GOT3 (cell line): ENCODE measurements at regions not wholly inside any gene's neighbourhood (a gene's known extent, or its start where the extent isn't known, plus 50 kb on each side); places are given as distances from the start of the nearest gene placed in this dataset.
"Not testable (repeated sequence)": the region's sequence is repeated elsewhere in the genome, so short reads cannot be mapped to it uniquely, and the experiment has no call there.

Source experiments
- DNase-seq: peaks from one replicate; lab custom pipeline; 2025; ENCODE audit warnings: mixed read lengths; lab: John Stamatoyannopoulos, UW

DNA sequence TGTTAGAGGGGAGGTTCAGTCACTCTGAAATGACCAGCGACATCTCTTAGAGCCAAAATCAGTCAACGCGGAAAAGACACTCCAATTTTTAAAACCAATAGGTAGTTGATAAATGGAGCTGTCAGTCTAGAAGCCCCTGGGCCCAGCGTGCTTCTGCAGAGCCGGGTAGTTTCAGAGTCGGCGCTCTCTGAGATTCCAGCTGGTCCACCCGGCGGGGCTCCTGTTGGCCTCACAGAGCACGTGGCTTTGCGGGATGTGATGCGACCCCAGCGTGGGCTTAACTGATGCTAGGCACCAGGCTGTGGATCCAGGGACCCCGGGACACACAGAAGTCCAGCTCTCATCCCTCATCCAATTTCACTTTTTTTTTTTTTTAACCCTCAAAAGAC is 245.9 kb downstream of the BCL2L11 start:
- DNase-seq, result not testable (repeated sequence)

DNA sequence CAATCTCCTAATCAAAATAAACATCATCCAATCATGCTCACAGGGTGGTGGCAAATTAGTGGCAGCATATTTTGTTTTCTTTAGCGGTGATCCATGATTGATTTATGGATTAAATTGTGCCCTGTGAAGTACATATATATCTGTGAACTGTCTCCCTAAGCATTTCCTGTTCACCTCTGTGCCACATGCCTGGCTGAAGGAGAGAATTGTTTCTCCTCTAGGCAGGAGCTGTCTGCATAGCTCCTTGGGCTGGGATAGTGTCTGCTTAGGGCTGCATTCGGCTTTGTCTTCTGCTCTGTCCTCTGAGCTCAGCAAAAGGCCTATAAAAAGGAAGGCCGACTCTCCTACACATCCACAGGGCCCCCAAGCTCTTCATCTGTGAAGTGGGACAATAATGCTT is 246.4 kb downstream of the BCL2L11 start:
- DNase-seq, result not testable (repeated sequence)

DNA sequence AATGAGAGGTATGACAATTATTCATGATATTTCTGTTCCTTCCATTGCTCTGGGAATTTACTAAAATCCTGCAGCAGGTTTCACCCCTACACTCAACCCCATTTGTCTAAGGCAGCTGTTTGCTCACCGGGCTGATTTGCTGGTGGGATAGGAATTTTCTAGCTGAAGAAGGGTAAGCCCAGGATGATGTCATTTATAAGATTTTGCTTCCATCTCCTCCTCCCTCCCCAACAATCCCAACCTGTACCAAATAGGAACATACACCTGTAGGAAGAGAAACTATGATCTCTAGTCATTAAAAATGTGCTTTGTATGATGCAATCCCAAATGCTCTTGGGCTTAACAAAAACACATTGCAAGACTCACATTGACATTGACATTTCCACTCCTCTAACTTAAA is 247.2 kb downstream of the BCL2L11 start:
- not testable (repeated sequence) for DNase-seq

DNA sequence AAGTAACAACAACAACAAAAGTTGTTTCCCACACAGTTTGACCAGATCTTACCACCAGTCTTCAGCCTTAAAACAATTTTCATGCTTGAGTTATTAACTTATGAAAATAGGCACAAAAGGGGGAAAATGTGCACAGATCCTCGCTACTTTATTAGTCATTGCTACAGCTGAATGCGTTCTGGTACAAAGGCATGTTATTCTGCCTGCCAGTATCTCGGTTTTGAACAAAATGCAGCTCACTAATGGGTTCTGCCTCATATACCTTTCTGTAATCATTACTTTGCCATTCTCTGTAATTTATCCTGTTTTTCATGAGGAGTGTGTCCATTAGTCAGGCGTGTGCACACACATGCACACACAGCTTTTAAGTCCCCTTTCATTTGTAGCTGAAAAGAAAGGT is 247.6 kb downstream of the BCL2L11 start:
- DNase-seq, result not testable (repeated sequence)

DNA sequence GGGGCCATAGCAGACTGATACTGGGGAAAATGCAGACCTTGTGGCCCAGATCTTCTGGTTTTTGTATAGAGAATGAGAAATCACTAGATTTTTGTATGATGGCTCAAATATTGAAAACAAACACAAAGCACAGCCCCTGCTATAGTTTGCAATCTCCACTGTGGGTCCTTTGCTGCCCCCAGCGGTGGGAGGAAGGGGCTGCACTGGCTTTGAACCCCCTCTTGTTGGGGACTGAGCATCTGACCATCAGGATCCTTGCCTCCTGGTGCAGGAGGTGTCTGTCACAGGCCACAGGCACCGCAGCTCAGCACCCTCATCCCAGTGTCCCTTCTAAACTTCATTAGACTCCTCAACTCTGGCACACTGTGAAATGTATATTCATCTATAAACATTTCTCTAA is 252.3 kb downstream of the BCL2L11 start:
- not testable (repeated sequence) for DNase-seq

DNA sequence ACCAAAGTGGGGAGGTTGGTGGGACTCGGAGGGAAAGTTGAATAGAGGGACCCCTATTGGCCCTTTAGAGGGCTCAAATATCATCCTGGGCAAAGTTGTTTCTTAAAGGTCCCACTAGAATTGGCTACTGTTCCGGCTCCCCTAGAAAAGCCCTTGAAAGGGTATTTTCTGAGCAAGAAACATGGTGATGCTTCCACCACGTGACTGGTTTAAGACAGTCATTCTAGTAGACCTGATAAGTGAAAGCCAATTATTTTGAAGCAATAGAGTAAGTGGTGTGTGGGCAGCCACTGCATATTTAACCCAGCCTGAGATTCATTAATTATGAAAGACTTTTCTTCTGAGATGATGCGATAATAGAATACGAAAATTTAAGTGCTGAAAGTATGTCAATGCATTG is 253.3 kb downstream of the BCL2L11 start:
- not testable (repeated sequence) for DNase-seq

DNA sequence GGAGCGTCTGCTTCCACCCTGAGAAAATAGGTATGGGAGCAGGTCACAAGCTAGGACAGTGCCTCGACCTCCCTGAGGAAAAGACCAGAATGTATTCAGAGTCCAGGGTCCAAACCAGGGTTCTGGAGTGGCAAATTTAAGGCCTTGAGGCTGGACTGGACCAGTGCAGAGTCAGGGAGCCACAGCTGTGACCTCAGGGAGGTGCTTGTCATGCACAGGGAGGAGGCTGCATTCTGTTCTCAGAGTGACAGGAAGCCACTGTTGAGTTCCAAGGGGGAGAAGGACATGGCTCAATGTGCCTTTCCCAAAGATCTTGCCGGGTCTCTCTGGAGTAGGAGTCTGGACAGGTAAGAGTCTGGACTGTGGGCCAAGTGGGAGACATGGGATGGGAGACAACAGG is 254.0 kb downstream of the BCL2L11 start:
- not testable (repeated sequence) for DNase-seq

DNA sequence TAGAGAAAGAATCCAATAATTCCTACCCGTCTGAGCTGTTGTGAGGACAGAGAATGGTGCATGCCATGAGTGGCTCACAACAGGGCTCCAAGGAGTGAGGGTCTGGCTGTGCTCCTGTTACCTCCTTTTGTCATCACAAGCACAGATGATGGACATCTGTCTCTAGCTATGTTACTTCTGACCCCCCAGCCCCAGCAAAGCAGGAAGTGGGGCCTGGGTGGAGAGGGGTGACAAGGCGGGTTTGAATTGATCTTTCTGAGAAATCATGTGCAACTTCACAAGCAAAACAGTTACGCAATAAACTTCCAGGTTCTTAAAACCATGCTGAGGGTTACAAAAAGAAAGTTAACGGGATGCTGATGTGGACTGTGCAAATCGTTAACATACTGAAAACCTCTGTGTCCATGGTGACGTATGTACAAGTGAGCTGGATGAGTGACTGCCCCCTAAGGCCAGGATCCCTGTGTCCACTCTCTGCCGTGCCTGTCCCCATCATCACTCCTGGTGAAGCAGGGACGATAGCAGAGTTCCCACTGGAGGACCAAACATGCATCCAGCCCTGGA is 254.7 kb downstream of the BCL2L11 start:
- not testable (repeated sequence) for DNase-seq

DNA sequence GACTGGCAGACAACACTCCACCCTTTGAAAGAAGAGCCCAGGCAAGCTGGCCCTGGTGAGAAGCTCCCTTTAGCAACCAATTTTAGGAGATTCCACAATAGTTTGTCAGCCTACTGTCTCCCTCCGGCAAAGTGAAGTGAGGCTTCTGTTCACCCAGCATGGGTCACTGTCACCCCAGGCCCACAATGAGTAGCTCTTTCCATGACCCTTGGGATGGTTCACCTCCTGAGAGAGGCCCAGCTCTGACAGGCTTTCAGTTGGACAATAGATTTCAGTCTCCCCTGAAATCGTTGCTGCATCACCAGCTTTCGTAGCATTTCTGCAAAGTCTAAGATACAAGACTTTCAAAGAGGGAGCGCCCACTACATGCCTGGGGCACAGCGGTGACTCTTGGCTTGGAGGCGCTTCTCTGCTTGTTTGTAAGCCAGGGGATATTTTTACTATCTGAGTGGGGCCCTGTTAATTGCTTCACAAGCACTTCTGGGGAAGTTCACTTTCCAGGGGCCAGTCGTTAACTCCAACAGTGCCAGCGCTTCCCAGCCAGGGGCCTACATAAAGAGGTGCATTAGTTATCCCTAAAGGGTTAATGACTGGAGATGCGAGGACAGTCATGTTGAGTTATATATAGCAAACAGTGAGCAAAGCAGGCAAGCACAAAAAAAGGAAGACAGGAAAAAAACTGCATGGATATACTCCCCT is 255.7 kb downstream of the BCL2L11 start:
- DNase-seq, result not testable (repeated sequence)

DNA sequence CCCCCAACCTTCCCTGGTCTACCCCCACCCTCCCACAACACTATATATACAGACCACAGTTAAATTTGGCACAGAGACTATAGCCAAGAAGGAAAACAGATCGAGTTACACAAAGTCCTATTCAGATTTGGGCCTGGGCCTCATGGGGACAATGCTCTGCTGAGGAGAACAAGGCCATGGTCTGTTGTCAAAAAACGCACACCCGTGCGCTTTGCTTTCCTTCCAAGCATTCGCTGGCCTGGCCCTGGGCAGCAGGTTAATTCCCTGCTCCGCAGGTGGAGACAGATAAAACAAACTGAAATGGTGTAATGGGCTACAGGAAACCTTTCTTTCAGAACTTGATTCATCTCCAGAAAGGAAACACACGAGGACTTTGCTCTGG is 256.2 kb downstream of the BCL2L11 start:
- DNase-seq, result not testable (repeated sequence)

DNA sequence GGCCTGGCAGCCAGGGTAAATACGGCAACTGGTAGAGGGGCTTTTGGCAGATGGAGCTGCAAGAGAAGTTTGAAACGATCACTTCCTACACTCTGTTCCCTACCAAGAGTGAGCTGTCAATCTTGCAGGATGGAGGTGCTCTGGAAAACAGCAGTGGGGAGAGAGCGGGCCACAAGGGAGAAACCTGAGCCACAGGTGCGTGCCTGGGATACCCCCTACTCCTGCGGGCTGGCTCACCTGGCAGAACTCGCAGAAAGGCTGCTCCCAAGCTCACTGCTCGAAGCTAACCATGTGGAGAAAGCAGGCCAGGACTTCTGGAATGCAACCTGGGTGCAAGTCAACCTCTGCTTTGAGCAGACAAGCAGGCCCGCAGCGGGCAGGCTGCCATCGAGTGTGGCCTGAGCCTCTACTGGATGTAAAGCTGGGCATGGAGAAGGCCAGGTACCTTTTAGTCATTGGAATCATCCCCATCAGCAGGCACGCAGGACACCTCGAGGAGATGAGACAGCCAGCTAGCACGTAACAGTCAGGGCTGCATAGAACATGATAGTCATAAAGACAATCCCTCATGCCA is 256.8 kb downstream of the BCL2L11 start:
- DNase-seq, result not testable (repeated sequence)

DNA sequence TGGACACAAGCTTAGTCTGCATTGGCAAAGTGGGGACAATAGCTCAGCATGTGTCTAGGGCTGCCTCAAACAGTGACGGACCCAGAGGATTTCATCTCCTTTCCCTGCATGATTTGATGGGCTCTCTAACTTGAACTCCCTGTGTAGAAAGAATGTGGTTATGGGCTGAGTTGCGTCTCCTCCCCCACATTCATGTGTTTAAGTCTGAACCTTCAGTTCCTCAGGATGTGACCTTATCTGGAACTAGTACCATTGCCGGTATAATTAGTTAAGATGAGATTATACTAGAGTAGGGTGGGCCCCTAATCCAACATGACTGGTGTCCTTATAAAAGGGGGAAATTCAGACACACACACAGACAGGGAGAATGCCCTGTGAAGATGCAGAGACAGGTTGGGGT is 257.6 kb downstream of the BCL2L11 start:
- not testable (repeated sequence) for DNase-seq

DNA sequence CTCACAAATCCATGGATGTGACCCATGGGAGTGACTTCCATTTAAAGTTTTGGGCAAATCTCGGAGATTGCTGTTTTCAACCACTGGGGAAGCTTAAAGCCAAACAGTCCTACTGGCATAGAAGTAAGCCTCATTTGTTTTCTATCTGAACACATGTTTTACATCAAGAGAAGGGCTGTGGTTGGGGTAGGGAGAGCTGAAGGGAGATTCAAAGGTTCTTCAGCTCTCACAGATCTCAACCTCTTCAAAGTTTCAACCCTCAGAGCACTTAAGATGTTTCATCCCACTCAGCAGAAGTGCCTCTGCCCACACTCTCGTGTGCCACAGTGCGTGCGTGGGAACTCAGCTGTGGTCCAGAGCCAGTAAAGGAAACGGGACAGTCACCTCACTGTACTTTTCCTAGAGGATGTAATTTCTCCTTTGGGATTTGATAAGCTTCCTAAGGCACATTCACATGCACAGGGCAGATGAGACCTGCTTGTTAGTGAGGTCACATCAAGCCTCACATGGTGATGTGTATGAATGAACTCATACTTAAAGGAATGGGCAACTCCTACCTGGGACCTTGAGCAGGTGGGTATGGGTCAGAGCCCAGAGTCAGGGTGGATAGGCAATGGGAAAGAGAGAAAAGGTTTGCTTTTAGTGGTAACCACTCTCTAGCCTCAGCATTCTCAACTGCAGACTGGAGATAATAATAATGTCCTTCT is 260.2 kb downstream of the BCL2L11 start:
- DNase-seq, result not testable (repeated sequence)

DNA sequence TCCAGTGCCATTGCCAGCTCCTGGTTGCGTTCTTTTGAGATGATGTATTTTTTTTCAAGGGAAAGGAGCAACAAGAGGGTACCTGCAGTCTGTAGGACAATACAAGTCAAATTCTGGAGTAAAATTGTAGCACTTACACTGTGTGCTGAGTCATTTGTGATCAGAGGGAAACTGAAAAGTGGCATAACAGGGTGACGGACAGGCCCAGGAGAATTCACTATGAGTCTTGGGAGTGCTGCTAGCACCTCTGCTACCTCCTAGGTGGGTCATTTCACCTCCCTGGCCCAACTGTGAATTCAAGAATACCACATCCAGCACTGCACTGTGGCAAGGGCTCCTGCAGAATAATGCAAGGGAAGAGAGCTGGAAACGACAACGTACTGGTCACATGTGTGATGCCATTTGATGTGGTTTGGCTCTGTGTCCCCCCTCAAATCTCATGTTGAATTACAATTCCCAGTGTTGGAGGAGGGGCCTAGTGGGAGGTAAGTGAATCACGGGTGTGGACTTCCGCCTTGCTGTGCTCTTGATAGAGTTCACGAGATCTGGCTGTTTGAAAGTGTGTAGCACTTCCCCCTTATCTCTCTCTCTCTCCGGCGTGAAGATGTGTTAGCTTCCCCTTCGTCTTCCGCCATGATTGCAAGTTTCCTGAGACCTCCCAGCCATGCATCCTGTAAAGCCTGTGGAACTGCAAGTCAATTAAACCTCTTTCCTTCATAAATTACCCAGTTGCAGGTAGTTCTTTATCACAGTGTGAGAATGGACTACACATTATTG is 261.0 kb downstream of the BCL2L11 start:
- DNase-seq, result not testable (repeated sequence)

DNA sequence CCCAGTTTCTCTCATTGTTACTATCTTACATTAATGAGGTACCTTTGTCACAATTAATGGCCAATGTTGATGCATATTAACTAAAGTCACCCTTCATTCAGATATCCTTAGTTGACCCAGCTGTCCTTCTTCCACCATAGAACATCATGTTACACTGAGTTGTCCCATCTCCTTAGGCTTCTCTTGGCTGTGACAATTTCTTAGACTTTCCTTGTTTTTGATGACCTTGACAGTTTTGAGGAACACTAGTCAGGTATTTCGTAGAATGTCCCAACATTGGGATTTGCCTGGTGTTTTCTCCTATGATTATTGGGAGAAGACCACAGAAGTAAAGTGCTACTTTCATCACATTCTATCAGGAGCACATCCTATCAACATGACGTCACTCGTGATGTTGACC is 261.8 kb downstream of the BCL2L11 start:
- not testable (repeated sequence) for DNase-seq

DNA sequence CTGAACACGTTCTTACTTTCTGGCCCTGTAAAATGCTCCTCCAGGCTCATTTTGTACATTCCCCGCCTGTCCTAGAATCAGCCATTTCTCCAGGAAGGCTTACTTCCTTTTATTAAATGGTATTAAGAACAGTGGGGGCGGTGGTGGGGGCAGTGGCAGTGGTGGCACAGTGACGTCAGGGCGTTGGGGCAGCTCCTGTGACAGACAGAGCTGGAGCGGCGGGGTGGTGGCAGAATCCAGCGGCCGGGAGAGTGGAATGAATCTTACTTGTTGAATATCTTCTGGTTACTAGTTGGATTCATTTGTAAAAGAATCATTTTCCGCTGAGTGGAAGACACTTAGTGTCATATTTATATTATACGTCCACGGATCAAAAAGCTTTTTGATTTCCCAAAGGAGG is 262.6 kb downstream of the BCL2L11 start:
- not testable (repeated sequence) for DNase-seq

DNA sequence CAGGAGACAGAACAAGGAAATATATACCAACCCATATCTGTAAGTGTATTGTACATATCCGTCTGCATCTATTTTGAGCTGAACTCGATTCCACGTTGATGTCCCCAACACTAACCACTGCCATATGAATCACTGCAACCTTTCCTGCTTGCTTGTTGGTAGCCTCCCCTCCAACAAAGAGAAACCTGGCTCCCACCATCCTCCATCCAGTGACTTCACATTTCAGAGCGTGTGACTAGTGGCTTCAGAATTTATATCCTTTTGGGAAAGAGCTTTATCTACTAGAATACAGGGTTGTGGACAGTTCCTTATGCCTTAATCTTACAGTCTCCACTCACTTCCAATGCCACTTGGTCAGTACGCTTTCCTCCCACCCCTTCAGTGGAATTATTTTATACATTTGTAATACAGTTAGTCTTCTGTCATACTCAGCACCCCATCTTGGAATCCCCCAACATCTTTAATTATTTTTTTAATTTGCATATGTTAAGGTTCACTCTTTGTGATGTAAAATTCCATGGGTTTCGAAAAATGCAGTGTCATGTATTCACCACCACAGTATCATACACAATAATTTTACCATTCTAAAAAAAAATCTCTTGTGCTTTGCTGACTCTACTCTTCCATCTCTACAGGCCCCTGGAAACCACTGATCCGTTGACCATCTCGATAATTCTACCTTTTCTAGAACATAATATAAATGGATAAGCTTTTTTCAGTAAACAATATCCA is 264.7 kb downstream of the BCL2L11 start:
- not testable (repeated sequence) for DNase-seq

DNA sequence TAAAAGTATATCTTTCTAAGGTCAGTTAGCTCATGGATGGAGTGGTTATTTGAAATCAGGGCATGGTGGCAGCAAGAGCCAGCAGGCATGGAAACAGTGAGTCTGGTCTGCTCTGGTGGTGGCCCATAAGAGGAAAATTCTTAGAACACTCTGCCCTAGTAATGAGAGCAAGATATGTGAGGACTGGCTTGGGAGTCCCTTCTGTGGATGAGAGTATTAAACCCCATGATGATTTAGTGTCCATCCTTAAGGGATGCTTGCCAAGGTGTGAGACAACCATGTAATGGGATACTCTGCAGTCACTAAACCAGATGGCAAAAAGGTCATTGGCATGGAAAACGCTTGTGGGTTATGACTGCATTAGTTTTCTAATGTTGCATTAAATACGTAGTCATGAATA is 269.9 kb downstream of the BCL2L11 start:
- not testable (repeated sequence) for DNase-seq

DNA sequence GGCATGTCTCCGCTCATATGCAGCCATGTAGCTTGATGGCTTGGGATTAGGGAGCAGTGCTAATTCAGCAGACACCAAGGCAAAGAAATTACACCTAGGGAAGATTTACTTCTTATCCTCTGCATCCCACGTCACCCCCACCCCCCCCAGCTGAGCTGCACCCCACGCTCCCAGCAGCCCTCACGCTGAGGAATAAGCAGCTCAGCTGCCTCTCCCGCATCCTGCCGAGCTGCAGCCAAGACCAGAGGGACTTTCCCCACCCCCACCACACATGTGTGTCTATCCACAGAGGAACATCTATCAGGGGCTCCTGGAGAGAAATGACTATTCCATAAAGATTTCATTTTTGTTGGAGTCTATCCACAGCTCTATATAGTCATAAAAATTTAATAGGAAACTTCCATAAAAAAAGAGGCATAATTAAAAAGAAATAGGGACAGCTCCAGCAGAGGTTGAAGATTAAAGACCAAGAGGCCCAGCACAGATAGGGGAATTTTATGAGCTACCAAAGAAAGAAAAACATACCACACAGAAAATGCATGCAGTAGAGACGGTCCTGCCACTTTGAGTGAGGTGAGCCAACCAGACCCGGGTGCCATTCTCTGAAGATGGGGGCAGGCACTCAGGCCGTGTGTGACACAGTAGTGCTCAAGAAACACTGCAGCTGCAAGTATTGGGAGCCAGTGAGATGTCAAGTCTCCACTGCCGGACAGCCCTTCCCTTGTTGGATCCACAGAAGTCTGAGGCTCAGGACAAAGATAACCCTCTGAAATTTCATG is 274.8 kb downstream of the BCL2L11 start:
- not testable (repeated sequence) for DNase-seq

DNA sequence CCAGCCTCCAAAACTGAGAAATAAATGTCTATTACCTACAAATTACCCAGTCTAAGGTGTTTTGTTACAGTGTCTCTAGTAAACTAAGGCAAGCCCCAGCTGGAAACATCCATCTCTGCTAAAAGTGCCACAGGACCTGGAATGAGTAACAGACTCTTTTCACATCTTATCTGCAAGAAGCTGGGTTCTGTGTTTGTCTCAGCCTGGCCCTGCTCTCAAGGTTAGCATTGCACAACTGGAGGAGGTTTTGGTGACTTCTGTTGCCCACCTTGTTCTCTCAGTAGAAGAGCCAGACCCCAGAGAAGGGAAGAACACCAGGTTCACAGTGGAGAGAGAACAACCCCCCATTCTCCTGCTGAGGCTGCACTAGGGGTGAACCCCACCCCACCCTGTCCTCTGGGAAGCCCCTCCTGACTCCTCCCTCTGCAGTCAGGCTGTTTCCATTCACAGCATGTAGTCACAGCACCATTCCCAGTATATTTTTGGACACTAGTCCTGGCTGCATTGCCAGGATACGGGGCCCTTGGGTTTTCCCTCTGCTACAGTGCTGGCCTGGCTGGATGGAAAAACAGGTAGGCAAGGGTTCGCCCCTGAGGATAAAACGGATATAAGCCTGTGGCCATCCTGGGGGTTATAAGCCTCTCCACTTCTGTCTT is 280.0 kb downstream of the BCL2L11 start:
- DNase-seq, result not testable (repeated sequence)
